ENCODE measurements at regions not wholly inside any gene's neighbourhood (a gene's known extent, or its start where the extent isn't known, plus 50 kb on each side); places are given as distances from the start of the nearest gene placed in this dataset.

DNA sequence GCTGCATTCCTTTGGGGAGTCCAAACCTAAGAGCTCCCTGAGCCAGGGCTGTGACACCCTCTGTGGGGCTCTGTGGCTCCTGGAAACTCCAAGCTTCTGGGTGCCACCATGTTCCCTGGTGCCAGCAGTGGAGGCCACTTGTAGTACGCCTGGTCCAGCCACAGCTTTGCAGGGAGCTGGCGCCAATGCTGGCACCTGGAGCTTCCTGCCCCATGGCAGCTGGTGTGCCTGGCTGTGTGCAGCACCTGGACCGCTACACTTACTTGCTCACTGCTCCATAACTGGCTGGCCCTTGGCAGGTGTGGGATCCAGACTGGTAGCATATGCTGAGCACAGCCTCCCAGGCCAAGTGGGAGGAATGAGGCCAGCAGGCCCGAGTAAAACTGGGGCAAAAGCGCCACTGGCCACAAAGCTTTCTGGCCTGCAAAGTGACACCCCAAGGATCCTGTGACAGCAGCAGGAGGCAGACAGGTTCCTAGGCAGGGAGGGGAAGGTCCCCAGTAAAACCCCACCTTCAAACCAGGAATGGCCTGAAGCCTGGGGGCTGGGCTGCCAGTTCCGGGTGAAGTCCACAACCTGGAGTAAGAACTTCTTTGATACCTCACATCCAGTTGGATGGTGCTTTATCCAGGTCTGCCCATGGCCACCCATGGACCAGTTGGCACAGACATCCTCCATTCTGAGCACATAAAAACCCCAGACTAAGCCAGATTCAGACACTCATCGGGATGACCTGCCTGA, 461.0 kb downstream of the TBC1D32 start:
- TF ChIP-seq, protein P1, sequence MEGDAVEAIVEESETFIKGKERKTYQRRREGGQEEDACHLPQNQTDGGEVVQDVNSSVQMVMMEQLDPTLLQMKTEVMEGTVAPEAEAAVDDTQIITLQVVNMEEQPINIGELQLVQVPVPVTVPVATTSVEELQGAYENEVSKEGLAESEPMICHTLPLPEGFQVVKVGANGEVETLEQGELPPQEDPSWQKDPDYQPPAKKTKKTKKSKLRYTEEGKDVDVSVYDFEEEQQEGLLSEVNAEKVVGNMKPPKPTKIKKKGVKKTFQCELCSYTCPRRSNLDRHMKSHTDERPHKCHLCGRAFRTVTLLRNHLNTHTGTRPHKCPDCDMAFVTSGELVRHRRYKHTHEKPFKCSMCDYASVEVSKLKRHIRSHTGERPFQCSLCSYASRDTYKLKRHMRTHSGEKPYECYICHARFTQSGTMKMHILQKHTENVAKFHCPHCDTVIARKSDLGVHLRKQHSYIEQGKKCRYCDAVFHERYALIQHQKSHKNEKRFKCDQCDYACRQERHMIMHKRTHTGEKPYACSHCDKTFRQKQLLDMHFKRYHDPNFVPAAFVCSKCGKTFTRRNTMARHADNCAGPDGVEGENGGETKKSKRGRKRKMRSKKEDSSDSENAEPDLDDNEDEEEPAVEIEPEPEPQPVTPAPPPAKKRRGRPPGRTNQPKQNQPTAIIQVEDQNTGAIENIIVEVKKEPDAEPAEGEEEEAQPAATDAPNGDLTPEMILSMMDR (IDR thresholded peaks at IDR 0.05; ENCODE audit: low read depth, low read length, missing control alignments), result no peak
- no peak for DNase-seq (ENCODE audit: low read depth)
- no peak overlapping the region for H3K4me3 ChIP-seq (ENCODE audit: low read depth, low read length)

DNA sequence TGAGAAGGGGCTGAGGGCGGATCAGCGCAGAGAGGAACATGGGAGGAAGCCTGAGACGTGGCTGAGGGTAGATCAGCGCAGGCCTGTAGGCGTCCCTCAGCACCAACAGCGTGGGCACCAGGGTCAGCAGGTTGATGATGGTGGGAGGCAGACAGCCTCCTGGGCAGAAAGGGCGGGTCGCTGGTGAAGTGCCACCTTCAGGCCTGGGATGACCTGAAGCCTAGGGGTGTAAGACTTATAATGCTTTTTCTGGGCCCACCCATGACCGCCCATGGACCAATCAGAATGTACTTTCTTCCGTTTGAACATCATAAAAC, 462.1 kb downstream of the TBC1D32 start:
- TF ChIP-seq, protein P1 (IDR thresholded peaks at IDR 0.05; ENCODE audit: low read depth, low read length, missing control alignments), result no peak

GRCh38 chr6:120871416-120872261, 462.6 kb downstream of the TBC1D32 start:
- TF ChIP-seq, protein P1 (IDR thresholded peaks at IDR 0.05; ENCODE audit: low read depth, low read length, missing control alignments), result no peak
- no peak overlapping the region for H3K4me3 ChIP-seq (ENCODE audit: low read depth, low read length)
- no peak for DNase-seq (ENCODE audit: low read depth)

More for the DNA sequence above, 462.1 kb downstream of the TBC1D32 start:
- H3K4me3 ChIP-seq (ENCODE audit: low read depth, low read length), result no peak overlapping the region
- DNase-seq (ENCODE audit: low read depth), result no peak

DNA sequence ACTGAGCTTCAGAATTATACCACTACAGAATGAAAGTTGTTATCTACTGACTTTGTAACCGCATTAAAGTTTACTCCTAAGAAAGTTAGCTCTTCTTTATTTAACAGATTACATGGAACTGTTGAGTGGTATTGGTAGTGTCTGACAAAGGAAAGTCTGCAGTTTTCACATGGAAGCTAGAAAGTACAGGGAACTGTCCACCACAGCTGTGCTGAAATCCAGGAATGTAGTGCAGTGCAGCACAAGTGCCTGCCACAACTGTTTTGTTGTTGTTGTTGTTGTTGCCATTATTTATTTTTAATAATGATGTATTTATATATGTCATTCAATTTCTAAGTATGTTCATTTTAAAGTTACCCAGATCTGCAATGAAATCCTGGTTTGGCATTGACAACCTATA, 464.9 kb downstream of the TBC1D32 start:
- no peak overlapping the region for H3K4me3 ChIP-seq (ENCODE audit: low read depth, low read length)
- DNase-seq (ENCODE audit: low read depth), result no peak
- TF ChIP-seq, protein P1 (IDR thresholded peaks at IDR 0.05; ENCODE audit: low read depth, low read length, missing control alignments), result no peak

DNA sequence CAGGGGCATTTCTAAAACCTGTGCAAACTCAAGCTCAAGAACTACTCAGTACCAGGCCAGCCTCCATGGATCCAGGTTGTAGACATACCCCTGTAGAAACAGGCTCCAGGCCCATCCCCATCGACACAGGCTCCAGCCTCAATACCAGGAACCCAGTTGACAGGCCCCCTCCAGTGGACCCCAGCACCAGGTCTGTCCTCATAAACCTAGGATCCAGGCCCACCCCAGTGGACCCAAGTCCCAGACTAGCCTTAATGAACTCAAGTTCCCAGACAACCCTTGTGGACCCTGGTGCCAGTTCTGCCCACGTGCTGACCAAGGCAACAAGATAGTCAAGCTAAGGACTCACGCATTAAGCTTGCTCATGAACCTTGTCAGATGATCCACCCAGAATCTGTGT, 476.9 kb downstream of the TBC1D32 start:
- TF ChIP-seq, protein P1 (IDR thresholded peaks at IDR 0.05; ENCODE audit: low read depth, low read length, missing control alignments), result no peak
- H3K4me3 ChIP-seq (ENCODE audit: low read depth, low read length), result no peak overlapping the region
- DNase-seq (ENCODE audit: low read depth), result no peak

- TF ChIP-seq, protein P1 (IDR thresholded peaks at IDR 0.05; ENCODE audit: low read depth, low read length, missing control alignments), result no peak
Measured at GRCh38 chr6:120854583-120854982, 479.7 kb downstream of the TBC1D32 start.

More at GRCh38 chr6:120854583-120854982, 479.7 kb downstream of the TBC1D32 start:
- H3K4me3 ChIP-seq (ENCODE audit: low read depth, low read length), result no peak overlapping the region
- no peak for DNase-seq (ENCODE audit: low read depth)
